ENCODE measurements at regions not wholly inside any gene's neighbourhood (a gene's known extent, or its start where the extent isn't known, plus 50 kb on each side); places are given as distances from the start of the nearest gene placed in this dataset.

DNA sequence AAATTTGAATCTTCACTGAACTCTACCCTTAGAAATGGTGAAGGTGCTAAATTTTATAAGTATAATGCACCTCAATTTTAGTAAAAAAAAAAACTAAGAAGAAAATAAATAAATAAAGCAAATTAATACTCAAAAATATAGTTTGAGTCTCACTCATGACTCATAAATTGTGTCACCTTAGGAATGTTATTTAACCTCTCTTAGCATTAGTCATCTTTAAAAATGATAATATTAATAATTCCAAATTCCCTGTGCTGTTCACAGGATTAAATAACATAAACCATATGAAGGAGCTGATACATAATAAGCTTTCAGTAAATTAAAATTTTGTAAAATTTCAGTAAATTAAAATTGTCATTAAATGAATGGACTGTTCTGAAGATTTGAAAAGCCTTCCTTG, 339.8 kb upstream of the RGMB start:
- no peaks in the 10 kb centered on the region for H3K27me3 ChIP-seq (ENCODE audit: low read depth)
- DNase-seq (no peak), ATAC-seq (no peak)
- H3K36me3 ChIP-seq = no peaks in the 10 kb centered on the region
- peaks cover 5% of the 10 kb centered on the region for H3K4me1 ChIP-seq
- intact Hi-C loops (cut with DNase I) = no loop called here
- no peak overlapping the region for H3K27ac ChIP-seq
- no peak overlapping the region for H3K4me3 ChIP-seq
- TF ChIP-seq, protein P1, sequence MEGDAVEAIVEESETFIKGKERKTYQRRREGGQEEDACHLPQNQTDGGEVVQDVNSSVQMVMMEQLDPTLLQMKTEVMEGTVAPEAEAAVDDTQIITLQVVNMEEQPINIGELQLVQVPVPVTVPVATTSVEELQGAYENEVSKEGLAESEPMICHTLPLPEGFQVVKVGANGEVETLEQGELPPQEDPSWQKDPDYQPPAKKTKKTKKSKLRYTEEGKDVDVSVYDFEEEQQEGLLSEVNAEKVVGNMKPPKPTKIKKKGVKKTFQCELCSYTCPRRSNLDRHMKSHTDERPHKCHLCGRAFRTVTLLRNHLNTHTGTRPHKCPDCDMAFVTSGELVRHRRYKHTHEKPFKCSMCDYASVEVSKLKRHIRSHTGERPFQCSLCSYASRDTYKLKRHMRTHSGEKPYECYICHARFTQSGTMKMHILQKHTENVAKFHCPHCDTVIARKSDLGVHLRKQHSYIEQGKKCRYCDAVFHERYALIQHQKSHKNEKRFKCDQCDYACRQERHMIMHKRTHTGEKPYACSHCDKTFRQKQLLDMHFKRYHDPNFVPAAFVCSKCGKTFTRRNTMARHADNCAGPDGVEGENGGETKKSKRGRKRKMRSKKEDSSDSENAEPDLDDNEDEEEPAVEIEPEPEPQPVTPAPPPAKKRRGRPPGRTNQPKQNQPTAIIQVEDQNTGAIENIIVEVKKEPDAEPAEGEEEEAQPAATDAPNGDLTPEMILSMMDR (IDR thresholded peaks at IDR 0.05) = no peak
- H3K9me3 ChIP-seq = no peaks in the 10 kb centered on the region

- Histone ChIP-seq H3K9me3 (no peaks in the 10 kb centered on the region), H3K27ac (no peak overlapping the region), H3K4me1 (no peaks in the 10 kb centered on the region), H3K27me3 (ENCODE audit: low read depth) (no peaks in the 10 kb centered on the region), H3K4me3 (no peak overlapping the region), H3K36me3 (no peaks in the 10 kb centered on the region)
- DNase-seq (no peak), ATAC-seq (no peak)
- TF ChIP-seq, protein P1 (IDR thresholded peaks at IDR 0.05) = no peak
- intact Hi-C loops (cut with DNase I) = no loop called here
Observed at GRCh38 chr5:98436667-98437066, 336.8 kb upstream of the RGMB start.

DNA sequence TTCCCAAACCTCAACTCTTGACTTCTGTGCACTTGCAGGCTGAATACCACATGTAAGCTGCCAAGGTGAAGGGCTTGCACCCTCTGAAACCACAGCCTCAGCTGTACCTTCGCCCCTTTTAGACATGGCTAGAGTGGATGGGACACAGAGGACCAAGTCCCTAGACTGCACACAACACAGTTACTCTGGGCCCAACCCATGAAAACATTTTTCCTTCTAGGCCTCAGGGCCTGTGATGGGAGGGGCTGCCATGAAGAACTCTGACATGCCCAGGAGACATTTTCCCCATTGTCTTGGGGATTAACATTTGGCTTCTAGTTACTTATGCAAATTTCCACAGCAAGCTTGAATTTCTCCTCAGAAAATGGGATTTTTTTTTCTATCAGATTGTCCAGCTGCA, 331.0 kb upstream of the RGMB start:
- H3K9me3 ChIP-seq = peaks cover 9% of the 10 kb centered on the region
- DNase-seq = no peak
- intact Hi-C loops (cut with DNase I) = no loop called here
- ATAC-seq = no peak
- no peak overlapping the region for H3K27ac ChIP-seq
- H3K36me3 ChIP-seq = no peaks in the 10 kb centered on the region
- TF ChIP-seq, protein P1 (IDR thresholded peaks at IDR 0.05) = no peak
- no peaks in the 10 kb centered on the region for H3K27me3 ChIP-seq (ENCODE audit: low read depth)
- H3K4me3 ChIP-seq = no peak overlapping the region
- no peaks in the 10 kb centered on the region for H3K4me1 ChIP-seq

DNA sequence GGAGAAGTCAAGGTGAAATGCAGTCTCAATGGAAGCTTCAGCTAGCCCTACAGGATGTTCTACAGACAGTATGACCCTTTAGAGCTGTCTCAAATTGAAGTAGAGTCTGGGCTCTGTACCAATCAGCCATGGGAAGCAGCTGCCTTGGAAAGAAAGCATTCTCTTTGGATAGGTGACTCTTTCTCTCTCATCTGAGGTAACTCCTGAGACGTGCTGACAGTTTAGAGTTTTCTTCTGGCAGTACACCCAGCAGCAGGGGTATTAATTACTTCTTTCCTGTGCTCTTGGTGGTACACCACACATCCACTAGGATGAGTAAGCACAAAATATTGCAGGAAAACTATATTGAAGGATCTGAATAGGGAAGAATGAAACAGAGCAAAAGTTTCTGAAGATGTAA, 329.6 kb upstream of the RGMB start:
- Histone ChIP-seq H3K27me3 (ENCODE audit: low read depth) (no peaks in the 10 kb centered on the region), H3K4me3 (no peak overlapping the region), H3K4me1 (no peaks in the 10 kb centered on the region), H3K27ac (no peak overlapping the region), H3K9me3 (peaks cover 9% of the 10 kb centered on the region), H3K36me3 (no peaks in the 10 kb centered on the region)
- ATAC-seq (no peak), DNase-seq (no peak)
- intact Hi-C loops (cut with DNase I) = no loop called here
- TF ChIP-seq, protein P1 (IDR thresholded peaks at IDR 0.05) = no peak

DNA sequence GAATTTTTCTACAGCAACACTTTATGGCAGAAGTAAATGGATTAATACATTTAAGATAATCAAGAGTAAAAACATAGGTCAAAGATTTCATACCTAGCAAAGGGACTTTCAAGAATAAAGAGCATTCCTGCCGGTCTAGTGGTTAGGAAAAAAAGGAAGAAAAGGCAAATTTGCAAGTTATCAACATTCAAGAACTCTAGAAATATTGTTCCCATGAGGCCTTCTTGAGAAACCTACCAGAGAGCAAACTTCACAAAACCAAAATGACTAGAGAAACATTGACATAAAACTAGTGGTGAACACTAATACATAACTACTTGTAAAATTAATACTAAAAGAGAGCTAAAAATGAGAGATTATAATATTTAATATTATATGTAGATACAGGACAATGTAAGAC, 320.2 kb upstream of the RGMB start:
- TF ChIP-seq, protein P1 (IDR thresholded peaks at IDR 0.05) = no peak
- Histone ChIP-seq H3K4me1 (no peaks in the 10 kb centered on the region), H3K4me3 (no peak overlapping the region), H3K36me3 (no peaks in the 10 kb centered on the region), H3K9me3 (no peaks in the 10 kb centered on the region), H3K27ac (no peak overlapping the region), H3K27me3 (ENCODE audit: low read depth) (no peaks in the 10 kb centered on the region)
- no peak for ATAC-seq
- no peak for DNase-seq
- intact Hi-C loops (cut with DNase I) = no loop called here

GRCh38 chr5:98454407-98454806, 319.1 kb upstream of the RGMB start:
- intact Hi-C loops (cut with DNase I) = no loop called here
- ATAC-seq = no peak

More at GRCh38 chr5:98454407-98454806, 319.1 kb upstream of the RGMB start:
- TF ChIP-seq, protein P1 (IDR thresholded peaks at IDR 0.05) = no peak
- H3K4me3 ChIP-seq = no peak overlapping the region
- H3K9me3 ChIP-seq = no peaks in the 10 kb centered on the region
- H3K27me3 ChIP-seq (ENCODE audit: low read depth) = no peaks in the 10 kb centered on the region
- no peak for DNase-seq
- H3K36me3 ChIP-seq = no peaks in the 10 kb centered on the region
- no peak overlapping the region for H3K27ac ChIP-seq
- H3K4me1 ChIP-seq = no peaks in the 10 kb centered on the region

All from lower lobe of right lung (tissue), 2 donors.